ENCODE measurements at regions not wholly inside any gene's neighbourhood (a gene's known extent, or its start where the extent isn't known, plus 50 kb on each side); places are given as distances from the start of the nearest gene placed in this dataset.

- WGBS, 2 donors, result 50 to 70% methylated on average over 2 of the region's 2 CpGs
- H3K27ac ChIP-seq, result peak overlapping the region in 1 of 3 donors; percentile 27
- no peaks in the 10 kb centered on the region for H3K4me1 ChIP-seq
- no peak overlapping the region for H3K4me3 ChIP-seq (replicated peaks in 1 of 3)
- DNase-seq, result no peak
- intact Hi-C loops (cut with DNase I), result no loop called here
- no peak for TF ChIP-seq POLR2A (IDR thresholded peaks at IDR 0.05)
- TF ChIP-seq CTCF (IDR thresholded peaks at IDR 0.05), result no peak
- no peaks in the 10 kb centered on the region for H3K27me3 ChIP-seq
- H3K9me3 ChIP-seq, result no peaks in the 10 kb centered on the region
- no peaks in the 10 kb centered on the region for H3K36me3 ChIP-seq
These were observed 920.9 kb upstream of the GOT2 start for GRCh38 chr16:59655031-59655430.

- no peak for TF ChIP-seq CTCF (IDR thresholded peaks at IDR 0.05)
- TF ChIP-seq POLR2A (IDR thresholded peaks at IDR 0.05), result no peak
- DNase-seq, result no peak
- WGBS, 2 donors, result 86 to 90% methylated on average over 1 of the region's 1 CpG
- Histone ChIP-seq H3K27me3 (no peaks in the 10 kb centered on the region), H3K4me1 (no peaks in the 10 kb centered on the region), H3K36me3 (no peaks in the 10 kb centered on the region), H3K9me3 (no peaks in the 10 kb centered on the region), H3K4me3 (replicated peaks in 1 of 3) (no peak overlapping the region), H3K27ac (peak overlapping the region in 1 of 3 donors; percentile 27)
- intact Hi-C loops (cut with DNase I), result no loop called here
These were observed 920.3 kb upstream of the GOT2 start for GRCh38 chr16:59654455-59654854.

GRCh38 chr16:59651662-59652061 is 917.5 kb upstream of the GOT2 start:
- 75 to 83% methylated on average over 1 of the region's 1 CpG for WGBS, 2 donors
- H3K4me3 ChIP-seq (replicated peaks in 1 of 3), result no peak overlapping the region

GRCh38 chr16:59645194-59645593 is 911.1 kb upstream of the GOT2 start:
- Histone ChIP-seq H3K4me3 (replicated peaks in 1 of 3) (no peak overlapping the region), H3K4me1 (no peaks in the 10 kb centered on the region), H3K27me3 (no peaks in the 10 kb centered on the region), H3K9me3 (no peaks in the 10 kb centered on the region), H3K36me3 (no peaks in the 10 kb centered on the region), H3K27ac (no peak overlapping the region)
- no peak for DNase-seq
- TF ChIP-seq POLR2A (IDR thresholded peaks at IDR 0.05) (no peak), CTCF (IDR thresholded peaks at IDR 0.05) (no peak)
- intact Hi-C loops (cut with DNase I), result no loop called here

More at GRCh38 chr16:59651662-59652061, 917.5 kb upstream of the GOT2 start:
- no peaks in the 10 kb centered on the region for H3K9me3 ChIP-seq
- H3K36me3 ChIP-seq, result no peaks in the 10 kb centered on the region
- TF ChIP-seq POLR2A (IDR thresholded peaks at IDR 0.05) (no peak), CTCF (IDR thresholded peaks at IDR 0.05) (no peak)
- no peak for DNase-seq
- intact Hi-C loops (cut with DNase I), result no loop called here
- H3K27ac ChIP-seq, result no peak overlapping the region
- no peaks in the 10 kb centered on the region for H3K4me1 ChIP-seq
- no peaks in the 10 kb centered on the region for H3K27me3 ChIP-seq

GRCh38 chr16:59635674-59636073 is 901.6 kb upstream of the GOT2 start:
- H3K9me3 ChIP-seq, result no peaks in the 10 kb centered on the region
- no peak overlapping the region for H3K4me3 ChIP-seq (replicated peaks in 1 of 3)
- no peaks in the 10 kb centered on the region for H3K4me1 ChIP-seq
- H3K27ac ChIP-seq, result no peak overlapping the region
- DNase-seq, result no peak
- TF ChIP-seq POLR2A (IDR thresholded peaks at IDR 0.05) (no peak), CTCF (IDR thresholded peaks at IDR 0.05) (no peak)
- intact Hi-C loops (cut with DNase I), result no loop called here
- H3K27me3 ChIP-seq, result no peaks in the 10 kb centered on the region
- no peaks in the 10 kb centered on the region for H3K36me3 ChIP-seq
